CD4-positive, alpha-beta T cell (primary cell): ENCODE measurements at regions not wholly inside any gene's neighbourhood (a gene's known extent, or its start where the extent isn't known, plus 50 kb on each side); places are given as distances from the start of the nearest gene placed in this dataset.

Source experiments
- ATAC-seq: fragments of 200-7000 bp; cut with Tn5 transposase; one replicate; pipeline ENCODE4 v1.10.0; 2022; ENCODE audit warnings: mild to moderate bottlenecking; ENCODE audit not compliant: poor library complexity
- CTCF ChIA-PET: fragments of 350-600 bp; sonication (Branson Sonifier 250); formaldehyde crosslinking; loops from one replicate; lab custom pipeline; 2021; ENCODE audit warnings: antibody characterized with exemption, inconsistent platforms; lab: Charles Lee
- POLR2A ChIA-PET: fragments of 350-600 bp; sonication (Branson Sonifier 250); formaldehyde crosslinking; loops from one replicate; lab custom pipeline; 2021; ENCODE audit warnings: antibody characterized with exemption, inconsistent platforms; lab: Charles Lee
- DNase-seq, 14 experiments: peaks; one replicate each; pipeline ENCODE4 v3.0.0-alpha.2; 2013 to 2020; ENCODE audit warnings: mixed read lengths in 2 of 14
- H3K27ac ChIP-seq, 2 donors: one replicate each; pipeline versions ENCODE4 v1.5.1 to v1.7.0; 2013; ENCODE audit warnings: low read length in 2 of 2, low read depth in 1 of 2, mild to moderate bottlenecking in 1 of 2
- H3K27me3 ChIP-seq, 2 experiments: 1 replicate in 1 of 2; 2 replicates in 1 of 2; pipeline versions ENCODE4 v1.6.1 to v1.7.0; 2013; ENCODE audit warnings: low read length in 2 of 2, control low read depth in 1 of 2, mild to moderate bottlenecking in 1 of 2, moderate library complexity in 1 of 2; ENCODE audit not compliant: insufficient read depth in 2 of 2, control insufficient read depth in 1 of 2
- H3K36me3 ChIP-seq: one replicate; pipeline ENCODE4 v1.6.1; 2013; ENCODE audit warnings: low read length, control low read depth; ENCODE audit not compliant: insufficient read depth
- H3K4me1 ChIP-seq: one replicate; pipeline ENCODE4 v1.6.1; 2013; ENCODE audit warnings: low read length, control low read depth; ENCODE audit not compliant: insufficient read depth
- H3K4me3 ChIP-seq: one replicate; pipeline ENCODE4 v1.5.1; 2013; ENCODE audit warnings: mild to moderate bottlenecking, low read length, moderate library complexity
- H3K9me3 ChIP-seq, 2 experiments: 1 replicate in 1 of 2; 2 replicates in 1 of 2; pipeline versions ENCODE4 v1.6.1 to v1.7.0; 2013; ENCODE audit warnings: low read length in 2 of 2, mild to moderate bottlenecking in 2 of 2, control low read depth in 1 of 2, moderate library complexity in 1 of 2; ENCODE audit not compliant: control insufficient read depth in 1 of 2, insufficient read depth in 1 of 2
- H3K27ac Mint-ChIP-seq: one replicate; pipeline ENCODE4 v1.8.0; 2020; ENCODE audit warnings: mixed read lengths
- H3K27me3 Mint-ChIP-seq: one replicate; pipeline ENCODE4 v1.8.0; 2021; ENCODE audit warnings: mixed read lengths
- H3K36me3 Mint-ChIP-seq: one replicate; pipeline ENCODE4 v1.8.0; 2021; ENCODE audit warnings: low read depth, mixed read lengths
- H3K4me1 Mint-ChIP-seq: one replicate; pipeline ENCODE4 v1.8.0; 2021; ENCODE audit warnings: low read depth, mixed read lengths
- H3K4me3 Mint-ChIP-seq: one replicate; pipeline ENCODE4 v1.8.0; 2020; ENCODE audit warnings: mild to moderate bottlenecking, mixed read lengths
- H3K9me3 Mint-ChIP-seq: one replicate; pipeline ENCODE4 v1.8.0; 2020; ENCODE audit warnings: mixed read lengths
- intact Hi-C, 2 experiments: fragments of 100-400 bp; cut with DNase I in 1 of 2; cut with micrococcal nuclease in 1 of 2; formaldehyde crosslinking; loops; one replicate each; pipeline versions ENCODE4 v1.15.1 to v1.9.0; 2023 to 2025; cut with DNase I, micrococcal nuclease
- TF ChIP-seq, protein P1 (sequence below): fragments of 200-600 bp; IDR thresholded peaks from one replicate; pipeline ENCODE4 v1.8.0; 2022; ENCODE audit warnings: antibody characterized with exemption, mild to moderate bottlenecking

DNA sequence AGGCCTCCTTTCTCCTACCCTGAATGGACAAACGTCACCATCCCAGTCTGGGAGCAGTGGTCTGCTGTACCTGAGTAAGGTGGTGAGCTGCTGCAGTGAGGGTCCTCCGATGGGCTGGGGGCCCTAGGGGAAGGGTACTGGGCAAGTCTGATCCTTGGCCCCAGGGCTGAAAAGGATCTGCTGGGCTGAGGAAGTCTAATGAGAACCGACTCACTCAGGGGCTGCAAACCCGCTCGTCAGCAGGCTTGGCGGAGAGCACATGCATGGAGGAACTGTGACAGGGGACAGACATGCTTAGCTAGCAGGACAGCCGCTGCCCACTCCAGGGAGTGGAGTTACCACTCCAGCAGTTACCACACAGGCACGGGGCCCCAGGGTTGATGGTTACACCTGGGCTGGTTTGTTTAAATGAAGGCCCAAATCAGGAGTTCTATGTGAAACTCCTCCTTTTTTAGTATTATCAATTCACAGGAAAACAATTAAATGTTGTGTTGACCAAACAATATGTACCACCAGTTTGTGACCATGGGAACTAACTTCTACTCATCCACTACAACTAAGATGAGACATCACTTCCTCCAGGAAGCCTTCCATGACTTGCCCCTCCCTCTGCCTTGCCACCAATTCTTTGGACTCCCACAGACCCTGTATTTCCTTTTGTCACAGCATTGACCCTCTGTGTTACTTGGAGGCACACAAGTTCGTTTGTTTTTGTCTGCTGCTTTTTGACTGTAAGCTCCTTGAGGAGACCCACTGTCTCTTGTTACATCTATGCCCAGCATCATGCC lies 56.1 kb upstream of the CPLX2 start:
- no peaks in the 10 kb centered on the region for H3K36me3 Mint-ChIP-seq
- POLR2A ChIA-PET: no interaction called here

DNA sequence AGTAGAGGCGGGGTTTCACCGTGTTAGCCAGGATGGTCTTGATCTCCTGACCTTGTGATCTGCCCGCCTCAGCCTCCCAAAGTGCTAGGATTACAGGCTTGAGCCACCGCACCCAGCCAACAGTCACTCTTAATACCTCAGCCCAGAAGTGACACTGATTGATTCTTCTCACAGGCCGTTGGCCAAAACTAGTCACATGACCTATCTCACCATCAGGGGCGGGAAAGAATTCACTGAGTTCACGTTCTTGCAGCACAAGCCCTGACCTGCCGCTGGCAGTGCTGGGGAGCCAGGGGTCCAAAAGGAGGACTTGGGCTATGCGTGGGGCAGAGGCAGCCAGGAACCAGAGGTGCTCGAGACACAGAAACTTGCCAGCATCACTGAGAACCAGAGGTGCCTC lies 55.0 kb upstream of the CPLX2 start:
- Mint-ChIP-seq H3K9me3 (no peaks in the 10 kb centered on the region), H3K27me3 (peaks cover 28% of the 10 kb centered on the region), H3K4me3 (no peak overlapping the region), H3K36me3 (no peaks in the 10 kb centered on the region), H3K27ac (no peak overlapping the region), H3K4me1 (no peaks in the 10 kb centered on the region)
- DNase-seq (no peak), ATAC-seq (no peak)
- H3K27ac ChIP-seq: no peak overlapping the region
- POLR2A ChIA-PET: no interaction called here
- peaks cover 0 to 2% of the 10 kb centered on the region in 2 experiments for H3K27me3 ChIP-seq
- H3K36me3 ChIP-seq: no peaks in the 10 kb centered on the region
- H3K9me3 ChIP-seq: no peaks in the 10 kb centered on the region
- intact Hi-C loops: no loop called here
- H3K4me3 ChIP-seq: no peak overlapping the region
- TF ChIP-seq, protein P1, sequence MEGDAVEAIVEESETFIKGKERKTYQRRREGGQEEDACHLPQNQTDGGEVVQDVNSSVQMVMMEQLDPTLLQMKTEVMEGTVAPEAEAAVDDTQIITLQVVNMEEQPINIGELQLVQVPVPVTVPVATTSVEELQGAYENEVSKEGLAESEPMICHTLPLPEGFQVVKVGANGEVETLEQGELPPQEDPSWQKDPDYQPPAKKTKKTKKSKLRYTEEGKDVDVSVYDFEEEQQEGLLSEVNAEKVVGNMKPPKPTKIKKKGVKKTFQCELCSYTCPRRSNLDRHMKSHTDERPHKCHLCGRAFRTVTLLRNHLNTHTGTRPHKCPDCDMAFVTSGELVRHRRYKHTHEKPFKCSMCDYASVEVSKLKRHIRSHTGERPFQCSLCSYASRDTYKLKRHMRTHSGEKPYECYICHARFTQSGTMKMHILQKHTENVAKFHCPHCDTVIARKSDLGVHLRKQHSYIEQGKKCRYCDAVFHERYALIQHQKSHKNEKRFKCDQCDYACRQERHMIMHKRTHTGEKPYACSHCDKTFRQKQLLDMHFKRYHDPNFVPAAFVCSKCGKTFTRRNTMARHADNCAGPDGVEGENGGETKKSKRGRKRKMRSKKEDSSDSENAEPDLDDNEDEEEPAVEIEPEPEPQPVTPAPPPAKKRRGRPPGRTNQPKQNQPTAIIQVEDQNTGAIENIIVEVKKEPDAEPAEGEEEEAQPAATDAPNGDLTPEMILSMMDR: no peak
- CTCF ChIA-PET: no interaction called here
- H3K4me1 ChIP-seq: no peaks in the 10 kb centered on the region

More for the DNA sequence above, 56.1 kb upstream of the CPLX2 start:
- ATAC-seq (no peak), DNase-seq (no peak)
- no peak overlapping the region for H3K4me3 ChIP-seq
- no peaks in the 10 kb centered on the region for H3K4me1 ChIP-seq
- Mint-ChIP-seq H3K4me1 (no peaks in the 10 kb centered on the region), H3K27ac (no peak overlapping the region), H3K27me3 (peaks cover 27% of the 10 kb centered on the region), H3K4me3 (no peak overlapping the region), H3K9me3 (no peaks in the 10 kb centered on the region)
- no peak overlapping the region for H3K27ac ChIP-seq
- intact Hi-C loops: no loop called here
- peaks cover 0 to 2% of the 10 kb centered on the region in 2 experiments for H3K27me3 ChIP-seq
- no peaks in the 10 kb centered on the region for H3K36me3 ChIP-seq
- CTCF ChIA-PET: no interaction called here
- TF ChIP-seq, protein P1: no peak
- H3K9me3 ChIP-seq: no peaks in the 10 kb centered on the region

DNA sequence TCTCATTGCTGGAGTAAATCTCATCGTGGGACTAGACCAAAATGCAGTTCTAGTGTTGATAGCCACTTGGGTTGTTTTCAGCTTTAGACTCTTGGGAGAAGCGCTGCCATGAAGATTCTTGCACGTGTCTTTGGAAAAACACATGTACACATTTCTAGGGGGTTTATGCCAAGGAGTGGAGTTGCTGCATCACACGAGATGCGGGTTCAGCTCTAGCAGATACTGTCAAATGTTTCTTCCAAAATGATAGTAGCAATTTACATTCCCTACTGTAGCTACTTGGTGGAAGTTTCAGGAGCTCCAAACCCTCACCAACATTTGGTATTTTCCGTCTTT lies 52.3 kb upstream of the CPLX2 start:
- no peaks in the 10 kb centered on the region for H3K4me1 Mint-ChIP-seq
- H3K36me3 Mint-ChIP-seq: no peaks in the 10 kb centered on the region
- H3K27me3 ChIP-seq: peaks cover 0 to 6% of the 10 kb centered on the region in 2 experiments
- POLR2A ChIA-PET: no interaction called here
- H3K36me3 ChIP-seq: no peaks in the 10 kb centered on the region
- H3K9me3 ChIP-seq: no peaks in the 10 kb centered on the region
- H3K4me3 Mint-ChIP-seq: no peak overlapping the region
- ATAC-seq (no peak), DNase-seq (no peak)
- intact Hi-C loops: no loop called here
- no peak overlapping the region for H3K4me3 ChIP-seq
- TF ChIP-seq, protein P1: no peak
- H3K27ac Mint-ChIP-seq: no peak overlapping the region
- H3K4me1 ChIP-seq: no peaks in the 10 kb centered on the region
- peaks cover 44% of the 10 kb centered on the region for H3K27me3 Mint-ChIP-seq
- H3K9me3 Mint-ChIP-seq: no peaks in the 10 kb centered on the region
- CTCF ChIA-PET: no interaction called here
- H3K27ac ChIP-seq: no peak overlapping the region
